ENCODE measurements at regions not wholly inside any gene's neighbourhood (a gene's known extent, or its start where the extent isn't known, plus 50 kb on each side); places are given as distances from the start of the nearest gene placed in this dataset.

- H3K27ac Mint-ChIP-seq (ENCODE audit: unreplicated experiment): no peak overlapping the region
- TF ChIP-seq, protein P1, sequence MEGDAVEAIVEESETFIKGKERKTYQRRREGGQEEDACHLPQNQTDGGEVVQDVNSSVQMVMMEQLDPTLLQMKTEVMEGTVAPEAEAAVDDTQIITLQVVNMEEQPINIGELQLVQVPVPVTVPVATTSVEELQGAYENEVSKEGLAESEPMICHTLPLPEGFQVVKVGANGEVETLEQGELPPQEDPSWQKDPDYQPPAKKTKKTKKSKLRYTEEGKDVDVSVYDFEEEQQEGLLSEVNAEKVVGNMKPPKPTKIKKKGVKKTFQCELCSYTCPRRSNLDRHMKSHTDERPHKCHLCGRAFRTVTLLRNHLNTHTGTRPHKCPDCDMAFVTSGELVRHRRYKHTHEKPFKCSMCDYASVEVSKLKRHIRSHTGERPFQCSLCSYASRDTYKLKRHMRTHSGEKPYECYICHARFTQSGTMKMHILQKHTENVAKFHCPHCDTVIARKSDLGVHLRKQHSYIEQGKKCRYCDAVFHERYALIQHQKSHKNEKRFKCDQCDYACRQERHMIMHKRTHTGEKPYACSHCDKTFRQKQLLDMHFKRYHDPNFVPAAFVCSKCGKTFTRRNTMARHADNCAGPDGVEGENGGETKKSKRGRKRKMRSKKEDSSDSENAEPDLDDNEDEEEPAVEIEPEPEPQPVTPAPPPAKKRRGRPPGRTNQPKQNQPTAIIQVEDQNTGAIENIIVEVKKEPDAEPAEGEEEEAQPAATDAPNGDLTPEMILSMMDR (IDR thresholded peaks at IDR 0.05): no peak
Observed at GRCh38 chr4:22187203-22187820, 238.7 kb upstream of the KCNIP4 start.

GRCh38 chr4:22181736-22182135, 233.2 kb upstream of the KCNIP4 start:
- peaks cover 5% of the 10 kb centered on the region for H3K27me3 Mint-ChIP-seq (ENCODE audit: low read depth)
- no peak for DNase-seq (ENCODE audit: low spot score)
- H3K9me3 Mint-ChIP-seq (ENCODE audit: low read depth): no peaks in the 10 kb centered on the region
- H3K36me3 Mint-ChIP-seq (ENCODE audit: low read depth): no peaks in the 10 kb centered on the region
- no peak overlapping the region for H3K4me3 Mint-ChIP-seq (ENCODE audit: unreplicated experiment)
- TF ChIP-seq, protein P1 (IDR thresholded peaks at IDR 0.05): no peak
- peaks cover 6% of the 10 kb centered on the region for H3K4me1 Mint-ChIP-seq (ENCODE audit: low read depth)
- H3K27ac Mint-ChIP-seq (ENCODE audit: unreplicated experiment): no peak overlapping the region

More at GRCh38 chr4:22187203-22187820, 238.7 kb upstream of the KCNIP4 start:
- Mint-ChIP-seq H3K4me3 (ENCODE audit: unreplicated experiment) (no peak overlapping the region), H3K4me1 (ENCODE audit: low read depth) (peaks cover 4% of the 10 kb centered on the region), H3K9me3 (ENCODE audit: low read depth) (no peaks in the 10 kb centered on the region), H3K27me3 (ENCODE audit: low read depth) (peaks cover 4% of the 10 kb centered on the region), H3K36me3 (ENCODE audit: low read depth) (no peaks in the 10 kb centered on the region)
- DNase-seq (ENCODE audit: low spot score): no peak

GRCh38 chr4:22179124-22179874, 230.7 kb upstream of the KCNIP4 start:
- no peaks in the 10 kb centered on the region for H3K9me3 Mint-ChIP-seq (ENCODE audit: low read depth)
- TF ChIP-seq, protein P1 (IDR thresholded peaks at IDR 0.05): no peak
- peaks cover 2% of the 10 kb centered on the region for H3K27me3 Mint-ChIP-seq (ENCODE audit: low read depth)
- H3K4me1 Mint-ChIP-seq (ENCODE audit: low read depth): peaks cover 6% of the 10 kb centered on the region
- H3K27ac Mint-ChIP-seq (ENCODE audit: unreplicated experiment): no peak overlapping the region
- DNase-seq (ENCODE audit: low spot score): no peak
- H3K4me3 Mint-ChIP-seq (ENCODE audit: unreplicated experiment): no peak overlapping the region
- no peaks in the 10 kb centered on the region for H3K36me3 Mint-ChIP-seq (ENCODE audit: low read depth)

DNA sequence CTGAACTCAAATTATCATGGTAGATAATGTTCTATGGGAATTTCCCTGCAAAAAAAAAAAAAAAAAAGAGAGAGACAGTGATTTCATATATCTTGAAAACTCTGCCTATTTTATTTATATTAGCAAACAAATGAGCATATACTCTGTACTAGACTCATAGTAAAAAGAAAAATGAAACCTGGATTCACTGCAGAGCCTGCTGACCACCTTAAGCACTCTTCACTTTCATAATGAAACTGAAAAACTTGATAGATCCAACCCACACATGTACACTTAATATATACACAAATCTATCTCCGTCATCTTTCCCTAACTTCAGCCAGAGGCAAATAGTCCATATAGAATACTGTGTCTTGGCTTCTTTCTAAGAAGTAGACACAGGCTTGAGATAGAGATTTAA, 226.1 kb upstream of the KCNIP4 start:
- no peaks in the 10 kb centered on the region for H3K36me3 Mint-ChIP-seq (ENCODE audit: low read depth)
- H3K27me3 Mint-ChIP-seq (ENCODE audit: low read depth): peaks cover 2% of the 10 kb centered on the region
- no peaks in the 10 kb centered on the region for H3K9me3 Mint-ChIP-seq (ENCODE audit: low read depth)
- H3K27ac Mint-ChIP-seq (ENCODE audit: unreplicated experiment): no peak overlapping the region
- no peak overlapping the region for H3K4me3 Mint-ChIP-seq (ENCODE audit: unreplicated experiment)
- TF ChIP-seq, protein P1 (IDR thresholded peaks at IDR 0.05): no peak
- no peak for DNase-seq (ENCODE audit: low spot score)
- peaks cover 6% of the 10 kb centered on the region for H3K4me1 Mint-ChIP-seq (ENCODE audit: low read depth)

GRCh38 chr4:22170353-22170752, 221.8 kb upstream of the KCNIP4 start:
- no peak for DNase-seq (ENCODE audit: low spot score)

More at GRCh38 chr4:22170353-22170752, 221.8 kb upstream of the KCNIP4 start:
- Mint-ChIP-seq H3K27ac (ENCODE audit: unreplicated experiment) (no peak overlapping the region), H3K36me3 (ENCODE audit: low read depth) (no peaks in the 10 kb centered on the region), H3K4me3 (ENCODE audit: unreplicated experiment) (no peak overlapping the region), H3K9me3 (ENCODE audit: low read depth) (no peaks in the 10 kb centered on the region), H3K4me1 (ENCODE audit: low read depth) (no peaks in the 10 kb centered on the region), H3K27me3 (ENCODE audit: low read depth) (peaks cover 2% of the 10 kb centered on the region)
- TF ChIP-seq, protein P1 (IDR thresholded peaks at IDR 0.05): no peak
